ENCODE measurements at regions not wholly inside any gene's neighbourhood (a gene's known extent, or its start where the extent isn't known, plus 50 kb on each side); places are given as distances from the start of the nearest gene placed in this dataset.

DNA sequence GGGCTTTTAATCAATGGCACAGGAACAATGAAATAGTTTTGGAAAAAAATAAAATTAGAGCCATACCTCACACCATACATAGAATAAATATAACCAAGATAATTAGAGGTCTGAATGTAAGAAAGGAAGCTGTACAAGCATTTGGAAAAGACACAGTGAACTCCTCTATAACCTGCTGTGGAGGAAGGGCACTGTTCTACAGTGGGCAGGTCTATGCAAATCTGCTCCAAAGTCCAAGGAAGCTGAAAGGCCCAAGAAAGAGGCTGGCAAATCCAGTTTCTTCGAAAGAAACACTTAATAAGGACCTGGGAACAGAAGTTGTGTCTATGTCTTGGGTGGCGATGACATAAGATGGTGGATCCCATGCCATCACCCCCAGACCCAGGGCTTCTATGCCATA is 169.4 kb upstream of the RALGAPA2 start:
- DNase-seq (ENCODE audit: low read depth) = no peak

DNA sequence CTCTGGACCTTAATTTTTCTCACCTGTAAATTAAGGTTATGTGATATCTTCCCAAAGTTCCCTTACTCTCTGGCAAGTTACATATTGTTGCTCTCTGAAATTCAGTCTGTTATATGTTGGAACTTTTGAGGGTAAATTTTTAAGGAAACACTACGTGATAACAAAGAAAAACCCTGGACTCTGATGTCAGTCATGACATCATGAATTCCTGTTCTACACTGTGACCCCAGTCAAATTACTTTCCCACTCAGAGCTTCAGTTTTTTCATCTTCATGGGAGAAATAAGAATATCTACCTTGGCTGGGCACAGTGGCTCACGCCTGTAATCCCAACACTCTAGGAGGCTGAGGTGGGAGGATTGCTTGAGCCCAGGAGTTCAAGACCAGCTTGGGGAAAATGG is 164.6 kb upstream of the RALGAPA2 start:
- no peak for DNase-seq (ENCODE audit: low read depth)

- no peak for DNase-seq (ENCODE audit: low read depth)
Observed at GRCh38 chr20:20875716-20876115, 163.3 kb upstream of the RALGAPA2 start.

DNA sequence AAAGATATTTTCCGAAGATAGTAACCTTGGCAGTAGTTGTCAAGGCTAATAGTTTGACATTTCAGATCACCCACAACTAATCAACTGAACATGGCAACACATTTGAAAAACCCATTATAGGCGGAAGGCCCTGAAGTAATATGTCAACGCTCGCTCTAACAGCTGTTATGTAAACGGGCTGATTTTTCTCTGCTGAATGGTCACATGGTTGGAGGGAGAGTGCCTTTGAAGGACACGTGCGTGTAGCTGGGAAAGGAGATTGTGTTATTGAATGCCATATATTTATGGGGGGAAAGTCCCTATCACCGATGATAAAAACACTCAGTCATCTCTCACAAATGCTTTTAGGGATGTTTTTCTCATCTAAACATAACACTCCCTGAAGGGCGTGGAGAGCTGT is 160.0 kb upstream of the RALGAPA2 start:
- DNase-seq (ENCODE audit: low read depth) = no peak

DNA sequence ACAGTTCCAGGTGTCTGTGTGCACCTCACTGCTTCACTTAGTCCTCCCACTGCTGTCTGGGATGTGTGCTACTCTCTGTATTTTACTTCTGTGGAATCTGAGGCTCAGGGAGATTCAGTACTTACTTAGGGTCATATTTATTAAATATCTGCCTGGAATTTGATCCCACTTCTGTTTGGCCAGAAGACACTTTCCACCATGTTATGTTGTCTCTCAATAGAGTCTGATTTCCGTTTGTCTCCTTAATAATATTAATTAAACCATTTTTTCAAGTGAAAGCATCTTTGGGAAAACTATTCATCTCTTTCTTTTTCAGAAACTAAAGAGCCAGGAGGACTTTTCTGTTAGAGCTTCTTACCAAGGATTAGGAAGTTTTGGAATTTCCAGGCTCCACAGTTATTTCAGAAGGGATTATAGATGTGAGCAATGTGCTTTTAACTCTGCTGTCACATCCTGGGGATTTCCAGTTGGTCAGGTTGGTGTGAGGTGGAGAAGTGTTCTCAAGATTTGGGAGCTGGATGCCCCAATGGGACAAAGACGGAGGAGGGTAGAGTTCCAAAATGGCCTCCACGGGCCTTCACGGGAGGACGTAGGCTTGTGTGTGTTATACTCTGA is 156.8 kb upstream of the RALGAPA2 start:
- no peak for DNase-seq (ENCODE audit: low read depth)

GRCh38 chr20:20864351-20865096 is 152.1 kb upstream of the RALGAPA2 start:
- DNase-seq (ENCODE audit: low read depth) = no peak

DNA sequence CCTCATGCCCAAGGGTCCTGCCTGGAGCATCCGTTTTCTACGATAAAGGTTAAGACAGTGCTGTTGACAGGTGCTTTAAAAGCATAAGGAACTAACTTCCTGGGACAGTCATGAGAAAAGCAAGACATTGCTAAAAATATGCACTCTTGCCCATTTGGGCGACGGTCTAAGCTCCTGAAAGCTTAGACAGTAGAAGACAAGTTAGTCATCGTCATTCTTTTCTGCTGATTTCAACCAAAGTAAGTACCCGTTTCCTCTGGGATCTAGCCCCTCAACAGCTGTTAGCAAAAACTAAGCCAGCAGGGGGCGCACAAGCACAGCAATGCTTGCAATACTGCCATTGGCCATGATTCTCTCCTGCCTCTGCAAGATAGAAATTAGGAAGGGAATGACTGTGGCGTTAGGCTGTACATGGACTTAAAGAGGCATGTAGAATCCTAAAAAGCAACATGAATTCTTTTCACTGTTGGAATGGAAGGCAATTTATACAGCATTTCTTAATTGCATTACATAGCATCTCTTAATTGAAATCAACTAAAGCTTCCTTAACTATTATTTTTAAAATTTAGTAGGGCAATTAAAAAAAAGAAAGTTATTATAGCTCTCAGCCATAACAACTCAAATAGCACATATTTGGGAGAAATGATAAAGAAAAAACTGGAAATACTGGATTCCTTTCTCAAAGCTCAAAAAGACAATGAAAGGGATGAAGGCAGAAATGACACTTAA is 147.8 kb upstream of the RALGAPA2 start:
- peak; percentile 55 for DNase-seq (ENCODE audit: low read depth)

DNA sequence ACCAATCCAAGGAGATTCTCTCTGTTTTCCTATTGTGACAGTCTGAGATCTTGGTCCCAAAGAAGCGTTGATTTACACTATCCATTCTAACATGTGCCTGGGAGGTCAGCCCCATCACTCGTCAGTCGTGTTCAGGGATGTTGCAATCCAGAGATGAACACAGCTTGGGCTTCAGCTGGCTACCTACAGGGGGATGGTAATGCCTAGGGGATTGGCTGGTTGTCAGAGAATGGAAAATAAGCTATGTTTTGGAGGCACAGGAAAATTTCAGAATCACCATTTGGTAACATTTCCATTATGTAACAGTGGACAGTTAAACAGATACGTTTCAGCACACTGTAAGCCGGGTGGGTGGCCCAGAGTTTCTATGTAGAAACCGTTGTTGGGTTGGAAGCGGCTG is 147.1 kb upstream of the RALGAPA2 start:
- no peak for DNase-seq (ENCODE audit: low read depth)

- no peak for DNase-seq (ENCODE audit: low read depth)
Observed at GRCh38 chr20:20856956-20857355, 144.5 kb upstream of the RALGAPA2 start.

GRCh38 chr20:20856306-20856705 is 143.9 kb upstream of the RALGAPA2 start:
- no peak for DNase-seq (ENCODE audit: low read depth)

DNA sequence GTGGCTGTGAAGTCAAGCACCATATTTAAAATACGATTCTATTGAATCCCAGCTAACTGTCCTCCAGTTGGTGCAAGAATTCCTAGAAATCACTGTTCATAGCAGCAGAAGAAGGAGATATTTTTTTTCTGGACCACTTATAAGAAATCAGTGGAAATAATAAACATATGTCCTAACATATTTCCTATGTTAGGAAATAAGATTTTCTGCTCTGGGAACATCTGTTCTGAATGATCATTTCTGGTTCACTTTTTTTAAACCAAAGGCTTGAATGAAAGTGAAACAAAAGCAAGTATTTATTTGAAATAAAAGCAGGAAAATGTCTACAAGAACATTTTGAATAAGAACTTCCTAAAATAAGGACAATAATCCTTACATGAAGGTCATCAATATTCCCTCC is 138.9 kb upstream of the RALGAPA2 start:
- DNase-seq (ENCODE audit: low read depth) = no peak

DNA sequence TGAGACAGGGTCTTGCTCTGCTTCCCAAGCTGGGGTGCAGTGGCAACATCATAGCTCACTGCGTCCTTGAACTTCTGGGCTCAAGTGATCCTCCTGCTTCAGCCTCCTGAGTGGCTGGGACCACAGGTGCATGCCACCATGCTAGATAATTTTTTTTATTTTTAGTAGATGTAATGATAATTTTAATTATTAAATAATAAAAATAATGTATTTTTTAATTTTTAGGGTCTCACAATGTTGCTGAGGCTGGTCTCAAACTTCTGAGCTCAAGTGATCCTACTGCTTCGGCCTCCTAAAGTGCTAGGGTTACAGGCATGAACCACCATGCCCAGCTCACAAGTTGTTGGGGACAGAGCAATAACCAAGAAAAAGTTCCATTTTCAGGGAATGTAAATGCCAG is 138.0 kb upstream of the RALGAPA2 start:
- DNase-seq (ENCODE audit: low read depth) = no peak

GRCh38 chr20:20849161-20849560 is 136.7 kb upstream of the RALGAPA2 start:
- DNase-seq (ENCODE audit: low read depth) = no peak

- no peak for DNase-seq (ENCODE audit: low read depth)
Observed at GRCh38 chr20:20847814-20848213, 135.4 kb upstream of the RALGAPA2 start.

GRCh38 chr20:20843982-20844381 is 131.5 kb upstream of the RALGAPA2 start:
- no peak for DNase-seq (ENCODE audit: low read depth)

DNA sequence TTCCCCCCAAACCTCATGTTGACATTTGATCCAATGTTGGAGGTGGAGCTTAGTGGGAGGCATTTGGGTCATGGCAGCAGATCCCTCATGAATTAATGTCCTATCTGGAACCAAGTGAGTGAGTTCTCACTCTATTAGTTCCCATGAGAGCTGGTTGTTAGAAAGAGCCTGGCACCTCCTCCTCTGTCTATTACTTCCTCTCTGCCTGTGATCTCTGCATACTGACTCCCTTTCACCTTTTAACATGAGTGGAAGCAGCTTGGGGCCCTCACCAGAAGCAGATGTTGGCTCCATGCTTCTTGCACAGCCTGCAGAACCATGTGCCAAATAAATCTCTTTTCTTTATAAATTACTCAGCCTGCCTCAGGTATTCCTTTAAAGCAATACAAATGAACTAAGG is 127.3 kb upstream of the RALGAPA2 start:
- no peak for DNase-seq (ENCODE audit: low read depth)

DNA sequence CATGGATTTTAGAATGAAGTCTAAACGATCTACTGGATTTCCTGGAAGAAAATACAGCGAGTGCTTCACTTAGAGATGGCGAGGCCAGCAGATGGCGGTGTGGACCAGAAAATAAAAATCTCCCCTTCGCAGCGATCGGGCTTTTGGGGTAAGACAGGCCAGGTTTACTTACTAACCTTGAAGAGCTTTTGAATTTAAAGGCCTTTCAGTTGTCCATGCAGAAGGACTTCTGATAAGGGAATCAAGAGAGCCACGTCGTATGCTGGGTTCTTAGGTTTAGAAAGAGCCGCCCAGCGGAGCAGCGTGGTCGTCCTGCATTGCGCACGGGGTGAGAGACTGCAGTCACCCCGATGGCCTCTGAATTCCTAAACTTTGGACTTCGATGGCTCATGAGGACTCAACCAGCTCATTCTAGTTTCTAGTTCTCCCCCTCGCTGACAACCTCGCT is 125.2 kb upstream of the RALGAPA2 start:
- DNase-seq (ENCODE audit: low read depth) = no peak

- DNase-seq (ENCODE audit: low read depth) = no peak
Observed at GRCh38 chr20:20836836-20837235, 124.4 kb upstream of the RALGAPA2 start.

DNA sequence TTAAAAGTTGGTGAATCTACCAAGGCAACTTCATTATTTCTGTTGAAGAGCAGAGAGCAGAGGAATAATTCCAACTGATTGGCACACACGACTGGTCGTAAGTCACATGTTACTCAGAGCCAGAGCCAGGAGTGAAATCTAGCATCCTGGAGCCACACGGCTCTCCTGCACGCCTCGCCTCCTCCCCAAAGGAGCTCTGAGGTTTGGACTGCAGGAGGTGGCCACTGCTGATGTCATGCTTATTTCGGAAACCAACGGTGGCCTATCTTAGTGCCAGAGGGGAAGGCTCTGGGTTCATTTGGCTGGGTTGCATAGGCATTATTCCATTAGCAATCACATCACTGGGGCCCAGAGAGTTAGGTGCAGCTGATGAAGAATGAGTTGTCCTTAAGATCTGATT is 123.5 kb upstream of the RALGAPA2 start:
- no peak for DNase-seq (ENCODE audit: low read depth)

- no peak for DNase-seq (ENCODE audit: low read depth)
Observed at GRCh38 chr20:20834008-20834407, 121.6 kb upstream of the RALGAPA2 start.

- DNase-seq (ENCODE audit: low read depth) = no peak
Observed at GRCh38 chr20:20832715-20833114, 120.3 kb upstream of the RALGAPA2 start.

DNA sequence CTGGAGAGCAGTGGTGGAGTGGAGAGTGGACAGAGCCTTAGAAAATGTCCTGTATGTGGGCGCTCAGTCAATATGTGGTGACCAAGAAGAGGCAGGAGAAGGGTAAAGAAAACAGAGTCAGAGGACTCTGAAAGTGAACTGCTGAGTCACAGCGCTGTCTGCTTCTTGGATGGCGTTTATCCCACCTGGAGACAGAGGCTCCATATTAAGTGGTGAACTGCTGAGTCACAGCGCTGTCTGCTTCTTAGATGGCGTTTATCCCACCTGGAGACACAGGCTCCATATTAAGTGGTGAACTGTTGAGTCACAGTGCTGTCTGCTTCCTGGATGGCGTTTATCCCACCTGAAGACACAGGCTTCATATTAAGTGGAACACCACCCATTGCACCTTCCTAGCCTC is 119.3 kb upstream of the RALGAPA2 start:
- no peak for DNase-seq (ENCODE audit: low read depth)

GRCh38 chr20:20829681-20830080 is 117.2 kb upstream of the RALGAPA2 start:
- DNase-seq (ENCODE audit: low read depth) = no peak

All from GM04504 (cell line).